GM21825 (cell line): ENCODE measurements at regions not wholly inside any gene's neighbourhood (a gene's known extent, or its start where the extent isn't known, plus 50 kb on each side); places are given as distances from the start of the nearest gene placed in this dataset.

Source experiments
- ATAC-seq: cut with Tn5 transposase; IDR thresholded peaks from one replicate; pipeline ENCODE4 v1.9.1; 2021; ENCODE audit warnings: mild to moderate bottlenecking, moderate library complexity; ENCODE audit not compliant: unreplicated experiment

DNA sequence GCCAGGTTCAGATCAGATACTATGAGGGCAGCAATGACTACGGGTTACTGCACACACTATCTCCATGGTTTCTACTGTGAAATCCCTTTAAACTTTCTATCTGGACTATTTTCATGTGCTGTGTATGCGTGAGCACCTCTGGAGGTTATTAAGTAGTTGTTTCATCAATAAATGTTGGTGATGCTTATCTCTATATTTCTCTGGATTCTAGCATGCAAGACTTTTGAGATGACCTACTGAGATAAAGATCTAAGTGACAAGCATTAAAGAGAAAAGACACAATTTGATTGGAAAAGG lies 194.0 kb downstream of the NRIP1 start:
- ATAC-seq = no peak

DNA sequence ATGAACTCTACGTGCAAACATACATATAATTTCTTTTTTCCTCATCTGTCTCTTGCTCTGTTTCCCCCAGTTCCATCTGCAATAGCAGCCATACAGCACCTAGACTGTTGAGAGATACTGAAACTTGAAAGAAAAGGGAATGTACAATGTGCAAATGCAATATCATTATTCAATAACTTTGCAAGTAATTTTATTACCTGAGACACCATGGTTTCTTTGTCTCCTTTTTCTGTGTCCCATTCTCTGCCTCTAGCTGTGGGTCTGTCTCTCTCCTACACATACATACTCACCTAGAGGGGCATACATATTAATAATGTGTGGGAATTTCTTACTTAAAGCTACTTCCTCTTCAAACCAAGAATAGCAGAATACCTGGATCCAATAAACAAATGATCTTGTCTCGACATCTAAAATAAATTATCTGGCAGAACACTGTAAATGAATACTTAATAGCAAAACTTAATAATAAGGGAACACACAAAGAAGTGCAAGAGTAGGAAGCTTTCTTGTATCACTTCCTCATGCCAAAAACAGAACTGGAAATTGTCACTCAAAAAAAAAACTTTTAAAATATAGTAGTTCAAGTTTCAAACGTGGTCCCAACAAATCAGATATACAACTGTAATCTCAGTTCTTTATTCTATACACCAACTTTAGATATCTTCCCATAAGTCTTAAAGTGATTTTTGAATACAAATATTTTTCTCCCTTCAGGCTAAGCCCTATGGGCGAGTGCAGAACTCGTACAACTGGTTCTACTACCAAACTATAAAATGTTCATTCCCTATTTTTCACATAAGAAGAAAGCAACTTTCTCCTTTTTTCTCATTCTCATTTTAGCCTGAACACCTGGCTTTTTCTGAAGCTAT lies 194.6 kb downstream of the NRIP1 start:
- peak; percentile 47 for ATAC-seq

DNA sequence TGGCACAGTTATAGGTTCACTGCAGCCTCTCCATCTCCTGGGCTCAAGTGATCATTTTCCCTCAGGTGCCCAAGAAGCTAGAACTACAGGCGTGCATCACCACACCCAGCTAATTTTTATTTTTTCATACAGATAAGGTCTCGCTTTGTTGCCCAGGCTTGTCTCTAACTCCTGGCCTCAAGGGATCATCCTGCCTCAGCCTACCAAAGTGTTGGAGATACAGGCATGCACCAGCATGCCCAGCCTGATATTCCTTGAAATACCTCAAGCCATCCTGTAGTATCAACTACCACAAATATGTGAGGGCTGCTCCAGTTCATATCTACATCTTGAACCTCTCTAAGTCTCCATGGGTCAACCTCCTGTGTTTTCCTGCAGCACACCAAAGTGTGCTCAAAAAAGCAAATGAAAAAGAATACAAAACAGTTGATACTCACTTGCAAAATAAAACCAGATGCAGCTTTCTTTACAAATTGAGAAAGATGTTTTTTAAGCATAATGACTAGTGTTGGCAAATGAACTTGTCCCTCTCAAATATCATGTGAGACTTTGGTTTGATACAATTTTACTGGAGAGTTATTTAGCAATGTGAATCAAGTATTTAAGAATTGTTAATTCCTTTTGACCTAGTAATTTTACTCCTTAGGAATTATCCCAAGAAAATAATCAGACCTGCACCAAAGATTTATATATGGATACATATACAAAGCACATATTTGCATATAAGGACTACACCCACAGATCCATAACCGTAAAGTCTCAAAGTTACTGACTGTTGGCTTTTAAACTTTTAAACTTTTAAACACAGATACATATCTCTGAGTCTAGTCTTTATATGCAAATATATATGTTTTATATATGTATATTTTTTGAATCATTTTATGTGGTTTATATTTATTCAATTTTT lies 197.7 kb downstream of the NRIP1 start:
- no peak for ATAC-seq

DNA sequence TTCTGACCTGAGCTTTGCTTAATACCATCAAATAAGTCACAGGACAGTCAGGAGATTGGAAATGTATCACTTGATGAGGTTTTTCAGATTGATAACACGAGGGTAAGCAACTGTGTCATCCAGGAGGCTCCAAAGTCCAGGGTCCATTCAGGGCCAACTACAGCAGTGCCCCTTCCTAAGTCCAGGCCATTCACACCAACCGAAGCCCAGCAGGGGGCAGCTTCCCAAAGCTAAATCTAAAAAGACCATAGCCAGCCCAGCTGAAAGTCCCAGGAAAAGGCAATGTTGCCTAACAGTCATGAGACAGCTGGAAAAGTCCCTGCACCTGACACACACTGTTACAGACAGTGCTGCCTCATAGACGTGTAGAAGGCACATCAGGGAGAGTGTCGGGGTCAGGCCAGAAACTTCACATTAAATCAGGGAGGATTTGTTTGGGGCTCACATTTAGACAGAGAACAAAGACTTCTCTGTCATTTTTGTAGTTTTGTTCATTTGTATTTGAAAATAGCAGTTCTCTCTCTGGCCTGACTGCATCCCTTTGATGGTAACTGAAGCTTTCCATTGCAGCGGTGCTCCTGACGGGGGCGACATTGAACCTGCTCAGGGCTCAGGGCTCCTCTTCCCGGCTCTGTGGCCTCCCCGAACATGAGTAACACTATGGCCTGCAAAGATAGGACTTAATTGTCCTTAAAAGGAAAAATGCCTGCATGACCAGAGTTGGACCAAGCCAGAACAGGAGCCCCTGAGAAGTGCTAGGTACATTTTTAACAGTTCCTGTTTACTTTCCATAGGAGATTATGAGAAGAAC lies 200.4 kb downstream of the NRIP1 start:
- ATAC-seq = peak; percentile 76

DNA sequence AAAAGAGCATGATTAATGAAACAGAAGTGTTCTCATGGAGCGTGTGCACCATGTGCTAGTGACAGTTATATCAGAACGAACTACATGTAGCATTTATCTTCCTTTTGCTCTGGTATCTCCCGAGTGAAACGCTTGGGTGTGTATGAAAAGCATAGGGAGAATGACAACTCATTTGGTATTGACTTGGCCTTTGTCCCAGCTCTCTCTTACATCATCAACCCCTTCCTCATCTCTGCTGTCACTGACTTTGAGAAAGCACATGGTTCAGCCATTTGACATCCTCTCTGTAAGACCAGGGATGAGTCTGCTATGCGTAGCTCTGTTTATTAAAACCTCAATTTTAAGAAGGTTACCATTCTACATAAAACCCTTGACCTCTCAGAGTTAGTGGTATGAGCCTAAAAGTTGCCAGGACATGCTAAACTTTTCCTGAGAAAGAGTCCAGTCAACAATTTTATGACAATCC lies 201.0 kb downstream of the NRIP1 start:
- ATAC-seq = no peak

DNA sequence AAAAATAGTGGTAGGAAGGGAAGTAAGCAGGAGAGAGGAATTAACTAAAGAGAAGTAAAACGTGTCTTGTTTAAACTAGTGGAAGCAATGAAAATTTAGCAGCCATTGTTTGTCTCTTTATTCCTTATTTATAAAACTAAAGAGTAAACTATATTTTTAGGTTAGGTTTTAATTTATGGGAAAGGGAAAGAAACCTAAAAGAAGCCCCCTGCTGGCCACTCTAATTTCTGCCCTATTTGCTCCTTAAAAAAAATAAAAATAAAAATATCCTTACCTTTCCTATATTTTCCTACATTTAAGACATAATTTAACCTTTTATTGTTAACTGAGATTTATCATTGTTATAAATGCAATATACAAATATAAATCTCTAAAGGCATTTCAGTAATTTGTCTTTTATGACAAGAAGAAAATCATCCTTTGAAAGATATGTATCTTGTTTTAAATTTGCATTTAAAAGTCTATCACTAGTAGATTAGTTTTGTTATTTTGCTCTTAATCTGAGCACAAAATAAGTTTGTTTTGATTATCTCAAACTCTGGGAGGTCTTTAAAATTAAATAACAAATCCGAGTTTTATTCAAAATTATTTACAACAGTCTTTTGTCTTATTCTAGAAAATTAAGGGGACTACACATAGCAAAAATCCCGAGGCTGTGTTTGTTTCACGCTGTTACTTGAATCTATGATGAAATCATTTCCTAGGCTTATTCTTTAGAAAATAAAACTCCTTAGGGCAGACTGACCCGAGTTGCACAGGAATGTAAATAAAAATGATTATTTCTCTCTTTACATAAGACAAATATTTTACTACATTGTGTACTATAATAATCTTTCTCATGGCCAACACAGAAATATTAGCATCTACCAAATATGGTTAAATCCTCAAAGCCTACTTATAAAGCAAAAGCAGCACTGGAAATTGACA lies 201.7 kb downstream of the NRIP1 start:
- ATAC-seq = no peak

DNA sequence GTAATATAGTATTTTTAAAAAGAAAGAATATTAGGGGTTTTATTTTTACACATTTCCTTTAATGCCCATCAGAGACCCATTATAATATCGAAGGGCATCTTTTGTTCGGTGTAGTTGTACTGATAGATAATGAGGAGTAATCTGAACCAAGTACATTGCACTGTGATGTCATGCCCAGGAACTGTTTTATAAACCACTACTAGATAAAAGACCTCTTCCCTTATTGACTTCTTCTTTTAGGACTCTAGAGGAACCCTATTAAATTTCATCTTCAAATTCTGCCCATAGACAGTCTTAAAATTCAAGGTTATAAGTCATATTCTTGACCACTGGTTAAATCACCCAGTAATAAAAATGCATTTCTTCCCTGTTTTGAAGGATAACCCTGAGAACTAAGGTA lies 206.5 kb downstream of the NRIP1 start:
- no peak for ATAC-seq

DNA sequence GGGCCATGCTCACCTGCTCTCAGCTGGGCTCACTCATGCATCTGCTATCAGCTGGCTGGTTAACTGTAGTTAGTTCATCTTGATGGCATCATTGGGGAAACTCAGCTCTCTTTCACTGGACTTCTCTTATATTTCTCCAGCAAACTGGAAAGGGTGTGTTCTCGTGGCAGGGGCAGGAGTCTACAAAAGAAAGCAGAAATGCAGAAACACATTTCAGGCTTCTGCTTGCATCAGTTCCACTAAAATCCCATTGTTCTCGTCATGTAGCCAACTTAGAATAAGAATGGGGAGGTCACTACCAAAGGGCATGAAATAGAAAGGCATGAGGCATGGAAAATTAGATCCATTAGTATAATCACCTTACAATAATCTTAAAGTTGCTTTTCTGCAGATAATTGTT lies 207.3 kb downstream of the NRIP1 start:
- ATAC-seq = no peak

DNA sequence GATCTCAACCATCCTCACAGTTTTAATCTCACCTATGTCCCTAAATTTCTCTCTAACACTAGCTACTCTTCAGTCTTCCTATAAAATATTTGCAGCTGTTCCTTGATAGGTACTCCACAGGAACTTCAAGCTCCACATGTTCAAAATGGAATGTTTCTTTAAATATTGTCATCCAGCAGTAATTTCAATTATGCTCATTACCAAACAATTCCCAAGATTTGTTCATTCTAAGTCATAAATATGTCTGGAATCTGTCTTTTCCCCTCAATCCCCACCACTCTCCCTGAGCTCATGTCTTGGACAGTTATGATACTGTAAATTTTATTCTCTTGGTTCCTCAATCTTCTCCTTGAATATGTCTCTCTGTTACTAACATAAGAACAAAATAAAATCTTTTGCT lies 214.4 kb downstream of the NRIP1 start:
- ATAC-seq = no peak

DNA sequence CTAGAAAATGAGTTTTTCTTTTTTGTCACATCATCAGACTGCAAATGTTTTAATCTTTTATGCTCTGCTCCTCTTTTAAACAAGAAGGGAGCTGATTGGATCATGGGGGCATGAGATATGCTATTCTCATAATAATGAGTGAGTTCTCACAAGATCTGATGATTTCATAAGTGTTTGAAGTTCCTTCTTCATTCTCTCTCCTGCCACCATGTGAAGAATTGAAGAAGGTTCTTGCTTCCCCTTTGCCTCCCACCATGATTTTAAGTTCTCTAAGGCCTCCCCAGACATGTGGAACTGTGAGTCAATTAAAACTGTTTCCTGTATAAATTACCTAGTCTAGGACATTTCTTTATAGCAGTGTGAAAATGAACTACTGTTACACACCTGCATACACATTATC lies 218.2 kb downstream of the NRIP1 start:
- ATAC-seq = no peak

DNA sequence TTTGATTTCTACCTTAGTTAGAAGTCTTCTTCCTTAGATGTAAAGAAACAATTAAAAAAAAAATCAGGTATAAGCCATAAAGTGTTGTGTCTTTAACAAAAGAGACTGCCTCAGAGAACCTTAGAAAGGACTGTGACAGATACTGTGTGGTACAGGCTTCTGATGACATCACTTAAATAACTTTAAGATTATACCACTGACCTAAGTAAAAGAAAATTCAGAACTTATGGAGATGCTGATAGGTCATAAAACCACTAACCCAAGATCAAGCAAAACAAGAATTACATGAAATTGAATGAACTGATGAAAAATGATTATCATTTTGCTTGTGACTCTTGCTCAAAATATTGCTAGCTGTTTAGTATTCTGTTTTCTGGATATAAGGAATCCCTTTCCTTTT lies 220.8 kb downstream of the NRIP1 start:
- ATAC-seq = no peak

DNA sequence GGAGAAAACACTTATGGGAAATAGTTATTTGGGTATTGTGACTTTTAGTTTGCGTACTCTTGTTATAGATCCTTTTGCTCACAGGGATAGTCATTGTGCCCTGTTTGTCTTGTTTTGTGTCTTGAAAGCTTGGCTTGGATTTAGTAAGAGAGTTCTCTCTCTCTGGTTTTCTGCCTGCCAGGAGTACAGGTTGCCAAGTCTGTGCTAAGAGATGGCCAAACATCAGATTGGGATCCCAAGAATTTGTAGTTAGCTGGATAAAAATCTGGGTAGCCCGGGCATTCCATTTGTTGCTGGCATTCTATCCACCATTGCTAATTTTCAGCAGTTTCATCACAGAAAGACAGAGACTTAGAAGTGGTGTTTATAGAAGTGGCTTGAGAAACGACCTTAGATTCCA lies 222.2 kb downstream of the NRIP1 start:
- no peak for ATAC-seq

DNA sequence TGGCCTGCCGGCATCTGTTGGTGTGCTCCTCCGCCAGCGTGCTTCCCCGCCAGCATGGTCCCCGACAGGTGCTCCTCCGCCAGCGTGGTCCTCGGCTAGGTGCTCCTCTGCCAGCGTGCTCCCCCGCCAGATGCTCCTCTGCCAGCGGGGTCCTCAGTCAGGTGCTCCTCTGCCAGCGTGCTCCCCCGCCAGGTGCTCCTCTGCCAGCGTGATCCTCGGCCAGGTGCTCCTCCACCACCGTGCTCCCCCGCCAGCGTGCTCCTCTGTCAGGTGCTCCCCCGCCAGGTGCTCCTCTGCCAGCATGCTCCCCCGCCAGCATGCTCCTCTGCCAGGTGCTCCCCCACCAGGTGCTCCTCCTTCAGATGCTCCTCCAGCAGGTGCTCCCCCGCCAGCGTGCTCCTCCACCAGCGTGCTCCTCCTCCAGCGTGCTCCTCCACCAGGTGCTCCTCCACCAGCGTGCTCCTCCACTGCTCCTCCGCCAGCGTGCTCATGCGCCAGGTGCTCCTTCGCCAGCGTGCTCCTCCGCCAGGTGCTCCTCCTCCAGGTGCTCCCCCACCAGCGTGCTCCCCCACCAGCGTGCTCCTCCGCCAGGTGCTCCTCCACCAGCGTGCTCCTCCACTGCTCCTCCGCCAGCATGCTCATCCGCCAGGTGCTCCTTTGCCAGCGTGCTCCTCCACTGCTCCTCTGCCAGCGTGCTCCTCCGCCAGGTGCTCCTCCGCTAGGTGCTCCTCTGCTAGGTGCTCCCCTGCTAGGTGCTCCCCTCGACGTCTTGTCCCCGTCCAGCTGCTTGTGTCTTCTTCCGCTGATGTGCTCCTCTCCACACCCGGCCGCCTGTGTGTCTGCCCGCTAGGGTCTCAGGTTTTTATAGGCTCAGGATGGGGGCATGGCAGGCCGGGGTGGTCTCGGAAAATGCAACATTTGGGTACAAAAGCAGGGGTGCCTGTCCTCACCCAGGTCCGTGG lies 223.0 kb downstream of the NRIP1 start:
- ATAC-seq = no peak

DNA sequence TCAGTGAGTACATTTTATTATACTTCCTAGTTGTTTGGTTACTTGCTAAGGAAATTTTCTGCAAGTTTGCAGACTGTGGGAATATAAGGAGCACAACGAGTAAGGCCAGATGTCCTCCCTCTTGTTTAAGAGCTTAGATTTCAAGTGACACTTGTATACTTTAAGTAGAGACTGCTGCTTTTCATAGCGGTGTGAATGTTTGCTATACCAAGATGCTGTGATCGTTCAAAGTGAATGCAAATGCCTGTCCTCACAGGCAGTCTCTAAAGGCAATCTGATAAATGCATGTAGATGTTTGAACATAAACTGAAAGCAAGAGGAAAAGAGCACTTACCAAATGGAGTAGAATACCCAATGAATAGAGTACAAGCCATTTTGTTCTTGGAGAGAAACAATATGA lies 226.4 kb downstream of the NRIP1 start:
- no peak for ATAC-seq

DNA sequence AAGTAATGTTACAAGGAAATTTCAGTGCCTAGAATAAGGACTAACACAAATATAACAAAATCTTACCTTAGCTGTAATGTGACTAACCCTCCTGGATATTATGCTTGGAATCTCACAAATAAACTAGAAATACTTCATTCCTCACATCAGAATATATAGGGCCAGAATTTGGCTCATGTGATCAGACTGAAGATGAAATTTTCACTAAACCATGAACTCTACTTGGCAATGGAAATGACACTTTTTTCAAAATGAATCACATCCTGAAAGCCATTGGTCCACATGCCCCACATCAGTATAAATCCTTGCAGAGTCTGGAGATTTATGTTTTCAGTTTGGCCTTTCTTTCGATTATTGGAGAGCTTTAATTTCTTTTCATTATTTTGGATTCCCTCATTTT lies 227.8 kb downstream of the NRIP1 start:
- no peak for ATAC-seq

DNA sequence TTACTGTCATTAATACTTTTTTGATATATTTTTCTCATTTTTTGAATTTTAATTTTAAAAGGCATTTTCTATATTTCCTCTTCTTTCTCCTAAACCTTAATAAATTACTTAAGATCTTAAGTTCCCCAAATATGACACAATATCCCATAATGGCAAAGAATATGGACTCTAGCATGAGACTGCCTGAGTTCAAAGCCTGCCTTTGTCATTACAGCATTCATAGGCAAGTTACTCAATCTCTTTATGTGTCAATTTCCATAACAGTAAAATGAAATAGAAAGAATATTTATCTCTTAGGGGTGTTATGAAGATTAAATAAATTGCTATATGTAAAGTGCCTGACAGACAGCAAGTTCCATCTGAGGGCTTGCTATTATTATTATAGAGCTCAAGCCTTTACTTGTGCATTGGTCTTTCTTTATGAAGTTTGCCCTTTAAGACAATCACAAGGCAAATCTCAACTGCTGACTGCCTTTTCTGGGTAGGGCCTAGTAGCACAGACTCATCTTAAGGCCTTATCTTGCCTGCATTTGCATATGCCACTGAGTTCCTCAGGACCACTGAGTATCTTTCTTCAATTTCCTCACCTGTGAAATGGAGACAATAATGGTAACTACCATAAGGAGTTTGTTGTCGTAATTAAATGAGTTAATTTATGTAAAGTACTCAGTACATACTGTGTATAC lies 231.0 kb downstream of the NRIP1 start:
- no peak for ATAC-seq

DNA sequence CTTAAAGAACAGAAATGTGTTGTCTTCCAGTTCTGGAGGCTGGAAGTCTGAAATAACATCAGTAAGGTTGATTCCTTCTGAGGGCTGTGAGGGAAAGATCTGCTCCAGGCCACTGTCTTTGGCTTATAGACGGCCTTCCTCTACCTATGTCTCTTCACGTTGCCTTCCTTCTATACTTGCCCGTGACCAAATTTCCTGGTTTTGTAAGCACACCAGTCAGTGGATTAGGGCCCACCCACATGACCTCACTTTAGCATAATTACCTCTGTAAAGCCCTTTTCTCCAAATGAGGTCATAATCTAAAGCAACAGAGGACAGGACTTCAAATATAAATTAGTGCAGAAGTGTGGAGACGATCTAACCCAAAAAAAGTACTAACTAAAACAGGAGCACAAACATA lies 231.6 kb downstream of the NRIP1 start:
- no peak for ATAC-seq

DNA sequence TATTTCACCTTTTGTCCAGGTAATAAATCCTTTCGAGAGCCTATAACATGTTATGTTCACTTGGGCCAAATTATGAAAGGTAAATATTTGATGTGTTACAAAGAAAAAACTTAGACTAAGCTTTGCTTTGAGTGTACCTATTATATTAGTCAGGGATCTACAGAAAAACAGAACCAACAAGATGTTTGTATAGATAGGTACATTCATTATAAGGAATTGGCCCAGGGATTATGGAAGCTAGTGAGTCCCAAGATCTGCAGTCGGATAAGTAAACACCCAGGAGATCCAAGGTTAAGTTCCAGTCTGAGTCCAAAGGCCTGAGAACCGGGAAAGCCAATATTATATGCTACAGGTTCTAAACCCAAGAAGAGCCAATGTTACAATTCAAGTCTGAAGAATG lies 234.5 kb downstream of the NRIP1 start:
- ATAC-seq = no peak

DNA sequence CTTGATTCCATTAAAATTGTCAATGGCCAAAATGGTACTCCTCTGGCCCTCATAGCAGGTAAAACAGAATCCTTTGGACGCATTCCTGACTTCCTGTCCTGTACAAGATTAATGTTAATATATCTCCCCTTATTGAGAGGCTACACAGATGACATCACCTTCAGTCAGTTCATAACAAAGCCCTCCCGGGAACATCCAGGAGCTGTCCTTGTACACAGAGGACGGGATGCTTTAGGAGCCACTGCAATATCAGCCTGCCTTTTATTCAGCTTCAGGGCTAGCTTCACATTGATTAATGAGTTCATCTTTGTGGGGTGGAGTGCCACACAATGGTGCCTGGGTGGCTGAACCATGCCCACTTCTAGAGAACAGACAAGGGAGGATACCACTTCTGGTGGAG lies 235.1 kb downstream of the NRIP1 start:
- ATAC-seq = no peak
